WTC11 (cell line): ENCODE measurements at regions not wholly inside any gene's neighbourhood (a gene's known extent, or its start where the extent isn't known, plus 50 kb on each side); places are given as distances from the start of the nearest gene placed in this dataset.

ENCODE experiments used
- ATAC-seq: fragments of 200-7000 bp; cut with Tn5 transposase; 2 replicates; pipeline ENCODE4 v1.10.0; 2021; ENCODE audit warnings: mild to moderate bottlenecking, moderate library complexity
- CTCF ChIA-PET: fragments of 300-600 bp; sonication (Branson Sonifier 250); formaldehyde crosslinking; loops from one replicate; lab custom pipeline; 2021; ENCODE audit warnings: antibody characterized with exemption; lab: Charles Lee
- POLR2A ChIA-PET: fragments of 350-600 bp; sonication (Branson Sonifier 250); formaldehyde crosslinking; loops from one replicate; lab custom pipeline; 2021; ENCODE audit warnings: antibody characterized with exemption; lab: Charles Lee
- DNase-seq: peaks from one replicate; pipeline ENCODE4 v3.0.0; 2021; ENCODE audit warnings: low spot score
- H3K27ac Mint-ChIP-seq: 2 replicates; pipeline ENCODE4 v1.8.0; 2021; ENCODE audit warnings: mixed read lengths
- H3K27me3 Mint-ChIP-seq: 2 replicates; pipeline ENCODE4 v1.8.0; 2021; ENCODE audit warnings: low read depth, mild to moderate bottlenecking, moderate library complexity, mixed read lengths
- H3K36me3 Mint-ChIP-seq: 2 replicates; pipeline ENCODE4 v1.8.0; 2021; ENCODE audit warnings: mixed read lengths
- H3K4me1 Mint-ChIP-seq: 2 replicates; pipeline ENCODE4 v1.8.0; 2022; ENCODE audit warnings: mixed read lengths
- H3K4me3 Mint-ChIP-seq: 2 replicates; pipeline ENCODE4 v1.8.0; 2021; ENCODE audit warnings: mild to moderate bottlenecking, moderate library complexity, mixed read lengths
- H3K9me3 Mint-ChIP-seq: 2 replicates; pipeline ENCODE4 v1.8.0; 2021; ENCODE audit warnings: mixed read lengths
- E2F5 ChIP-seq: sonication (generic); formaldehyde crosslinking; IDR thresholded peaks from 2 replicates; pipeline ENCODE4 v1.8.1; 2022; ENCODE audit warnings: mild to moderate bottlenecking, moderate library complexity, missing genetic modification reagents
- ELF4 ChIP-seq: sonication (generic); formaldehyde crosslinking; IDR thresholded peaks from 2 replicates; pipeline ENCODE4 v1.8.1; 2022; ENCODE audit warnings: low read depth, mild to moderate bottlenecking, moderate library complexity, missing genetic modification reagents
- ETV6 ChIP-seq: sonication (generic); formaldehyde crosslinking; IDR thresholded peaks from 2 replicates; pipeline ENCODE4 v1.8.1; 2022; ENCODE audit warnings: mild to moderate bottlenecking, missing genetic modification reagents
- FOXP4 ChIP-seq: sonication (generic); formaldehyde crosslinking; IDR thresholded peaks from 2 replicates; pipeline ENCODE4 v1.8.0; 2022; ENCODE audit warnings: mild to moderate bottlenecking, missing genetic modification reagents
- GRHL2 ChIP-seq: fragments of 250-450 bp; sonication (Bioruptor Pico); IDR thresholded peaks from 2 replicates; pipeline ENCODE4 v1.8.0; 2022; ENCODE audit warnings: mild to moderate bottlenecking, moderate library complexity; ENCODE audit not compliant: insufficient replicate concordance, severe bottlenecking
- HMGA2 ChIP-seq: fragments of 250-450 bp; sonication (Bioruptor Pico); IDR thresholded peaks from 2 replicates; pipeline ENCODE4 v1.4.0; 2021; ENCODE audit warnings: mild to moderate bottlenecking, moderate library complexity
- NR1H2 ChIP-seq: sonication (generic); formaldehyde crosslinking; IDR thresholded peaks from 2 replicates; pipeline ENCODE4 v1.9.0; 2021; ENCODE audit warnings: mild to moderate bottlenecking, moderate library complexity, missing genetic modification reagents
- PRDM15 ChIP-seq: sonication (generic); formaldehyde crosslinking; IDR thresholded peaks from 2 replicates; pipeline ENCODE4 v1.8.0; 2022; ENCODE audit warnings: missing genetic modification reagents
- RORB ChIP-seq: fragments of 250-450 bp; sonication (Bioruptor Pico); IDR thresholded peaks from 2 replicates; pipeline ENCODE4 v1.9.0; 2021; ENCODE audit warnings: mild to moderate bottlenecking
- SMAD3 ChIP-seq: sonication (generic); formaldehyde crosslinking; IDR thresholded peaks from 2 replicates; pipeline ENCODE4 v1.8.0; 2022; ENCODE audit warnings: missing genetic modification reagents, mild to moderate bottlenecking, borderline replicate concordance
- STAT6 ChIP-seq: sonication (generic); formaldehyde crosslinking; conservative IDR thresholded peaks from 2 replicates; pipeline ENCODE4 v1.8.1; 2023; ENCODE audit warnings: mild to moderate bottlenecking, low read depth, missing genetic modification reagents, moderate library complexity
- TEAD1 ChIP-seq: sonication (generic); formaldehyde crosslinking; IDR thresholded peaks from 2 replicates; pipeline ENCODE4 v1.8.0; 2022; ENCODE audit warnings: mild to moderate bottlenecking, missing genetic modification reagents
- ZNF138 ChIP-seq: sonication (generic); formaldehyde crosslinking; conservative IDR thresholded peaks from 2 replicates; pipeline ENCODE4 v1.8.1; 2022; ENCODE audit warnings: mild to moderate bottlenecking, moderate library complexity, missing genetic modification reagents
- TF ChIP-seq, protein P1 (sequence below): sonication (generic); formaldehyde crosslinking; IDR thresholded peaks from 2 replicates; pipeline ENCODE4 v1.8.1; 2022; ENCODE audit warnings: mild to moderate bottlenecking, missing genetic modification reagents, moderate library complexity, borderline replicate concordance
- TF ChIP-seq, protein P2 (sequence below): sonication (generic); formaldehyde crosslinking; IDR thresholded peaks from 2 replicates; pipeline ENCODE4 v1.8.0; 2022; ENCODE audit warnings: mild to moderate bottlenecking, missing genetic modification reagents
- TF ChIP-seq, protein P3 (sequence below): sonication (generic); formaldehyde crosslinking; IDR thresholded peaks from 2 replicates; pipeline ENCODE4 v1.8.0; 2023; ENCODE audit warnings: mild to moderate bottlenecking, missing genetic modification reagents

- CTCF ChIA-PET, result no interaction called here
- no peak for TF ChIP-seq HMGA2 (CRISPR knock-in tag)
- TF ChIP-seq, protein P1, sequence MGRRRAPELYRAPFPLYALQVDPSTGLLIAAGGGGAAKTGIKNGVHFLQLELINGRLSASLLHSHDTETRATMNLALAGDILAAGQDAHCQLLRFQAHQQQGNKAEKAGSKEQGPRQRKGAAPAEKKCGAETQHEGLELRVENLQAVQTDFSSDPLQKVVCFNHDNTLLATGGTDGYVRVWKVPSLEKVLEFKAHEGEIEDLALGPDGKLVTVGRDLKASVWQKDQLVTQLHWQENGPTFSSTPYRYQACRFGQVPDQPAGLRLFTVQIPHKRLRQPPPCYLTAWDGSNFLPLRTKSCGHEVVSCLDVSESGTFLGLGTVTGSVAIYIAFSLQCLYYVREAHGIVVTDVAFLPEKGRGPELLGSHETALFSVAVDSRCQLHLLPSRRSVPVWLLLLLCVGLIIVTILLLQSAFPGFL, result no peak
- no peak for TF ChIP-seq GRHL2 (CRISPR knock-in tag)
- TF ChIP-seq E2F5 (CRISPR knock-in tag), result no peak
- no peak for TF ChIP-seq SMAD3 (CRISPR knock-in tag)
- TF ChIP-seq ZNF138, result no peak
- TF ChIP-seq, protein P2, sequence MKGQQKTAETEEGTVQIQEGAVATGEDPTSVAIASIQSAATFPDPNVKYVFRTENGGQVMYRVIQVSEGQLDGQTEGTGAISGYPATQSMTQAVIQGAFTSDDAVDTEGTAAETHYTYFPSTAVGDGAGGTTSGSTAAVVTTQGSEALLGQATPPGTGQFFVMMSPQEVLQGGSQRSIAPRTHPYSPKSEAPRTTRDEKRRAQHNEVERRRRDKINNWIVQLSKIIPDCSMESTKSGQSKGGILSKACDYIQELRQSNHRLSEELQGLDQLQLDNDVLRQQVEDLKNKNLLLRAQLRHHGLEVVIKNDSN, result no peak
- TF ChIP-seq TEAD1 (CRISPR knock-in tag), result no peak
- no peak for TF ChIP-seq NR1H2
- TF ChIP-seq ETV6 (CRISPR knock-in tag), result no peak
- TF ChIP-seq, protein P3, sequence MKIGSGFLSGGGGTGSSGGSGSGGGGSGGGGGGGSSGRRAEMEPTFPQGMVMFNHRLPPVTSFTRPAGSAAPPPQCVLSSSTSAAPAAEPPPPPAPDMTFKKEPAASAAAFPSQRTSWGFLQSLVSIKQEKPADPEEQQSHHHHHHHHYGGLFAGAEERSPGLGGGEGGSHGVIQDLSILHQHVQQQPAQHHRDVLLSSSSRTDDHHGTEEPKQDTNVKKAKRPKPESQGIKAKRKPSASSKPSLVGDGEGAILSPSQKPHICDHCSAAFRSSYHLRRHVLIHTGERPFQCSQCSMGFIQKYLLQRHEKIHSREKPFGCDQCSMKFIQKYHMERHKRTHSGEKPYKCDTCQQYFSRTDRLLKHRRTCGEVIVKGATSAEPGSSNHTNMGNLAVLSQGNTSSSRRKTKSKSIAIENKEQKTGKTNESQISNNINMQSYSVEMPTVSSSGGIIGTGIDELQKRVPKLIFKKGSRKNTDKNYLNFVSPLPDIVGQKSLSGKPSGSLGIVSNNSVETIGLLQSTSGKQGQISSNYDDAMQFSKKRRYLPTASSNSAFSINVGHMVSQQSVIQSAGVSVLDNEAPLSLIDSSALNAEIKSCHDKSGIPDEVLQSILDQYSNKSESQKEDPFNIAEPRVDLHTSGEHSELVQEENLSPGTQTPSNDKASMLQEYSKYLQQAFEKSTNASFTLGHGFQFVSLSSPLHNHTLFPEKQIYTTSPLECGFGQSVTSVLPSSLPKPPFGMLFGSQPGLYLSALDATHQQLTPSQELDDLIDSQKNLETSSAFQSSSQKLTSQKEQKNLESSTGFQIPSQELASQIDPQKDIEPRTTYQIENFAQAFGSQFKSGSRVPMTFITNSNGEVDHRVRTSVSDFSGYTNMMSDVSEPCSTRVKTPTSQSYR, result no peak
- no peak for TF ChIP-seq STAT6 (CRISPR knock-in tag)
- no peak for TF ChIP-seq ELF4 (CRISPR knock-in tag)
- TF ChIP-seq FOXP4 (CRISPR knock-in tag), result no peak
- no peaks in the 10 kb centered on the region for H3K36me3 Mint-ChIP-seq
- H3K27me3 Mint-ChIP-seq, result no peaks in the 10 kb centered on the region
- H3K4me1 Mint-ChIP-seq, result peaks cover 25% of the 10 kb centered on the region
- POLR2A ChIA-PET, result no interaction called here
- no peak overlapping the region for H3K4me3 Mint-ChIP-seq
- no peaks in the 10 kb centered on the region for H3K9me3 Mint-ChIP-seq
- no peak for ATAC-seq
- H3K27ac Mint-ChIP-seq, result no peak overlapping the region
- DNase-seq, result no peak
Observed at GRCh38 chr2:58769864-58770234, 528.7 kb upstream of the FANCL start.

GRCh38 chr2:58769111-58769863 is 528.2 kb upstream of the FANCL start:
- DNase-seq, result no peak
- no peak for ATAC-seq
- Mint-ChIP-seq H3K27me3 (no peaks in the 10 kb centered on the region), H3K27ac (no peak overlapping the region), H3K4me3 (no peak overlapping the region), H3K4me1 (peaks cover 30% of the 10 kb centered on the region), H3K9me3 (no peaks in the 10 kb centered on the region), H3K36me3 (no peaks in the 10 kb centered on the region)
- TF ChIP-seq RORB (no peak), PRDM15 (CRISPR knock-in tag) (no peak)
- ChIA-PET CTCF (no interaction called here), POLR2A (no interaction called here)
